OCI-LY7 (cell line): ENCODE measurements at regions not wholly inside any gene's neighbourhood (a gene's known extent, or its start where the extent isn't known, plus 50 kb on each side); places are given as distances from the start of the nearest gene placed in this dataset.

Experiments
- EZH2phosphoT487 ChIP-seq: fragments of 200-600 bp; sonication (generic); IDR thresholded peaks from 2 replicates; pipeline ENCODE4 v1.6.1; 2018; ENCODE audit warnings: low read depth, borderline replicate concordance, mild to moderate bottlenecking, mixed run types, antibody characterized with exemption, low read length, moderate library complexity, mixed read lengths
- TF ChIP-seq, protein P1 (sequence below): fragments of 200-600 bp; sonication (generic); conservative IDR thresholded peaks from 2 replicates; pipeline ENCODE4 v1.5.1; 2014; ENCODE audit warnings: mild to moderate bottlenecking, antibody characterized with exemption, low read length, moderate library complexity, mixed read lengths

GRCh38 chr1:221856228-221857093 is 114.6 kb upstream of the DUSP10 start:
- TF ChIP-seq, protein P1, sequence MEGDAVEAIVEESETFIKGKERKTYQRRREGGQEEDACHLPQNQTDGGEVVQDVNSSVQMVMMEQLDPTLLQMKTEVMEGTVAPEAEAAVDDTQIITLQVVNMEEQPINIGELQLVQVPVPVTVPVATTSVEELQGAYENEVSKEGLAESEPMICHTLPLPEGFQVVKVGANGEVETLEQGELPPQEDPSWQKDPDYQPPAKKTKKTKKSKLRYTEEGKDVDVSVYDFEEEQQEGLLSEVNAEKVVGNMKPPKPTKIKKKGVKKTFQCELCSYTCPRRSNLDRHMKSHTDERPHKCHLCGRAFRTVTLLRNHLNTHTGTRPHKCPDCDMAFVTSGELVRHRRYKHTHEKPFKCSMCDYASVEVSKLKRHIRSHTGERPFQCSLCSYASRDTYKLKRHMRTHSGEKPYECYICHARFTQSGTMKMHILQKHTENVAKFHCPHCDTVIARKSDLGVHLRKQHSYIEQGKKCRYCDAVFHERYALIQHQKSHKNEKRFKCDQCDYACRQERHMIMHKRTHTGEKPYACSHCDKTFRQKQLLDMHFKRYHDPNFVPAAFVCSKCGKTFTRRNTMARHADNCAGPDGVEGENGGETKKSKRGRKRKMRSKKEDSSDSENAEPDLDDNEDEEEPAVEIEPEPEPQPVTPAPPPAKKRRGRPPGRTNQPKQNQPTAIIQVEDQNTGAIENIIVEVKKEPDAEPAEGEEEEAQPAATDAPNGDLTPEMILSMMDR, result no peak
- TF ChIP-seq EZH2phosphoT487, result no peak
